Nephron progenitor cell (in vitro differentiated cells): ENCODE measurements at regions not wholly inside any gene's neighbourhood (a gene's known extent, or its start where the extent isn't known, plus 50 kb on each side); places are given as distances from the start of the nearest gene placed in this dataset.

Source experiments
- DNase-seq: peaks from one replicate; pipeline ENCODE4 v3.0.0; 2021
- H3K27ac Mint-ChIP-seq: 2 replicates; pipeline ENCODE4 v1.8.0; 2021; ENCODE audit warnings: mild to moderate bottlenecking, moderate library complexity, mixed read lengths
- H3K27me3 Mint-ChIP-seq: 2 replicates; pipeline ENCODE4 v1.8.0; 2021; ENCODE audit warnings: mild to moderate bottlenecking, low read depth, mixed read lengths; ENCODE audit not compliant: poor library complexity
- H3K36me3 Mint-ChIP-seq: 2 replicates; pipeline ENCODE4 v1.8.0; 2021; ENCODE audit warnings: low read depth, mixed read lengths
- H3K4me1 Mint-ChIP-seq: 2 replicates; pipeline ENCODE4 v1.8.0; 2021; ENCODE audit warnings: mixed read lengths
- H3K4me3 Mint-ChIP-seq: 2 replicates; pipeline ENCODE4 v1.8.0; 2021; ENCODE audit warnings: mild to moderate bottlenecking, moderate library complexity, mixed read lengths
- H3K9me3 Mint-ChIP-seq: 2 replicates; pipeline ENCODE4 v1.8.0; 2021; ENCODE audit warnings: mild to moderate bottlenecking, moderate library complexity, mixed read lengths
- CTCF ChIP-seq: fragments of 200-600 bp; sonication (generic); IDR thresholded peaks from 2 replicates; pipeline ENCODE4 v1.5.0; 2021; ENCODE audit warnings: antibody characterized with exemption

GRCh38 chr2:118243031-118243430 lies 154.8 kb downstream of the INSIG2 start:
- Mint-ChIP-seq H3K27me3 (peaks cover 9% of the 10 kb centered on the region), H3K4me1 (peaks cover 18% of the 10 kb centered on the region), H3K4me3 (no peak overlapping the region), H3K27ac (no peak overlapping the region), H3K9me3 (peaks cover 11% of the 10 kb centered on the region), H3K36me3 (no peaks in the 10 kb centered on the region)
- no peak for TF ChIP-seq CTCF
- no peak for DNase-seq

- Mint-ChIP-seq H3K27me3 (peaks cover 9% of the 10 kb centered on the region), H3K27ac (peak overlapping the region; percentile 35), H3K9me3 (peaks cover 19% of the 10 kb centered on the region), H3K36me3 (no peaks in the 10 kb centered on the region), H3K4me3 (no peak overlapping the region), H3K4me1 (peaks cover 18% of the 10 kb centered on the region)
- DNase-seq = no peak
- no peak for TF ChIP-seq CTCF
Measured at GRCh38 chr2:118242216-118242615, 153.9 kb downstream of the INSIG2 start.

GRCh38 chr2:118241128-118241527 lies 152.9 kb downstream of the INSIG2 start:
- H3K4me3 Mint-ChIP-seq = no peak overlapping the region
- H3K36me3 Mint-ChIP-seq = no peaks in the 10 kb centered on the region
- H3K4me1 Mint-ChIP-seq = peaks cover 18% of the 10 kb centered on the region
- peaks cover 6% of the 10 kb centered on the region for H3K27me3 Mint-ChIP-seq
- no peak for TF ChIP-seq CTCF
- no peak for DNase-seq
- peaks cover 21% of the 10 kb centered on the region for H3K9me3 Mint-ChIP-seq
- H3K27ac Mint-ChIP-seq = no peak overlapping the region

GRCh38 chr2:118240276-118240675 lies 152.0 kb downstream of the INSIG2 start:
- peaks cover 5% of the 10 kb centered on the region for H3K27me3 Mint-ChIP-seq

GRCh38 chr2:118239284-118239683 lies 151.0 kb downstream of the INSIG2 start:
- no peak for DNase-seq
- Mint-ChIP-seq H3K4me3 (no peak overlapping the region), H3K36me3 (no peaks in the 10 kb centered on the region), H3K27me3 (peaks cover 5% of the 10 kb centered on the region), H3K9me3 (peaks cover 21% of the 10 kb centered on the region), H3K4me1 (peaks cover 23% of the 10 kb centered on the region), H3K27ac (no peak overlapping the region)
- TF ChIP-seq CTCF = no peak

More at GRCh38 chr2:118240276-118240675, 152.0 kb downstream of the INSIG2 start:
- Mint-ChIP-seq H3K4me3 (no peak overlapping the region), H3K4me1 (peaks cover 18% of the 10 kb centered on the region), H3K27ac (no peak overlapping the region), H3K9me3 (peaks cover 21% of the 10 kb centered on the region), H3K36me3 (no peaks in the 10 kb centered on the region)
- DNase-seq = no peak
- no peak for TF ChIP-seq CTCF

- TF ChIP-seq CTCF = no peak
- no peaks in the 10 kb centered on the region for H3K36me3 Mint-ChIP-seq
- H3K9me3 Mint-ChIP-seq = peaks cover 21% of the 10 kb centered on the region
- H3K4me1 Mint-ChIP-seq = peaks cover 21% of the 10 kb centered on the region
- no peak for DNase-seq
- H3K27ac Mint-ChIP-seq = no peak overlapping the region
- H3K4me3 Mint-ChIP-seq = no peak overlapping the region
- H3K27me3 Mint-ChIP-seq = peaks cover 8% of the 10 kb centered on the region
Measured at GRCh38 chr2:118237451-118237850, 149.2 kb downstream of the INSIG2 start.
